ENCODE measurements at regions not wholly inside any gene's neighbourhood (a gene's known extent, or its start where the extent isn't known, plus 50 kb on each side); places are given as distances from the start of the nearest gene placed in this dataset.
"Not testable (repeated sequence)": the region's sequence is repeated elsewhere in the genome, so short reads cannot be mapped to it uniquely, and the experiment has no call there.

DNA sequence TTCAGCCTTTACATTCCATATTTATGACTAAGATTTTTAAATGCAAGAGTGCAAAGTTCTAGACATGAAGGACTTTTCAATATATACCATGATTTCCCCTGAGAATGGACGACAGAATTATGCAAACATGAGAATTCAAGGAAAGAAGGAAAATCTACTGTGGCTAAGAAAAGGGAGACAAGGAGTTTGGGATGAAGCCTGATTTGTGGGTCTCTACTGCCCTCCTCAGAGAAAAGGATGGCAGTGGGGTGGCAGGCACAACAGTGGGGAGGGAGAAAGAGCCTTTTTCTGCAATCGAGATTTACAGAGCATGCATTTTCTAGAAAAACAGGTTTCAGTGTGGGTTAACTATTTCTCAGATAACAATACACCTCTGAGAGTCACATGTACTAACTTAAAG lies 466.9 kb upstream of the NRSN1 start:
- DNase-seq (no peak), ATAC-seq (ENCODE audit: low read depth) (no peak)
- intact Hi-C loops (cut with micrococcal nuclease): no loop called here
- Mint-ChIP-seq H3K27ac (no peak overlapping the region), H3K4me3 (no peak overlapping the region), H3K36me3 (ENCODE audit: low read depth) (no peaks in the 10 kb centered on the region), H3K4me1 (no peaks in the 10 kb centered on the region), H3K27me3 (no peaks in the 10 kb centered on the region), H3K9me3 (no peaks in the 10 kb centered on the region)
- CTCF ChIA-PET: no interaction called here
- POLR2A ChIA-PET: no interaction called here
- TF ChIP-seq, protein P1, sequence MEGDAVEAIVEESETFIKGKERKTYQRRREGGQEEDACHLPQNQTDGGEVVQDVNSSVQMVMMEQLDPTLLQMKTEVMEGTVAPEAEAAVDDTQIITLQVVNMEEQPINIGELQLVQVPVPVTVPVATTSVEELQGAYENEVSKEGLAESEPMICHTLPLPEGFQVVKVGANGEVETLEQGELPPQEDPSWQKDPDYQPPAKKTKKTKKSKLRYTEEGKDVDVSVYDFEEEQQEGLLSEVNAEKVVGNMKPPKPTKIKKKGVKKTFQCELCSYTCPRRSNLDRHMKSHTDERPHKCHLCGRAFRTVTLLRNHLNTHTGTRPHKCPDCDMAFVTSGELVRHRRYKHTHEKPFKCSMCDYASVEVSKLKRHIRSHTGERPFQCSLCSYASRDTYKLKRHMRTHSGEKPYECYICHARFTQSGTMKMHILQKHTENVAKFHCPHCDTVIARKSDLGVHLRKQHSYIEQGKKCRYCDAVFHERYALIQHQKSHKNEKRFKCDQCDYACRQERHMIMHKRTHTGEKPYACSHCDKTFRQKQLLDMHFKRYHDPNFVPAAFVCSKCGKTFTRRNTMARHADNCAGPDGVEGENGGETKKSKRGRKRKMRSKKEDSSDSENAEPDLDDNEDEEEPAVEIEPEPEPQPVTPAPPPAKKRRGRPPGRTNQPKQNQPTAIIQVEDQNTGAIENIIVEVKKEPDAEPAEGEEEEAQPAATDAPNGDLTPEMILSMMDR (IDR thresholded peaks at IDR 0.05): no peak

- Mint-ChIP-seq H3K27ac (no peak overlapping the region), H3K4me1 (no peaks in the 10 kb centered on the region), H3K27me3 (no peaks in the 10 kb centered on the region), H3K4me3 (no peak overlapping the region), H3K9me3 (peaks cover 3% of the 10 kb centered on the region), H3K36me3 (ENCODE audit: low read depth) (no peaks in the 10 kb centered on the region)
- ATAC-seq (ENCODE audit: low read depth) (no peak), DNase-seq (no peak)
- TF ChIP-seq, protein P1 (IDR thresholded peaks at IDR 0.05): no peak
- ChIA-PET POLR2A (no interaction called here), CTCF (no interaction called here)
- intact Hi-C loops (cut with micrococcal nuclease): no loop called here
Measured at GRCh38 chr6:23661549-23661948, 464.5 kb upstream of the NRSN1 start.

- TF ChIP-seq, protein P1 (IDR thresholded peaks at IDR 0.05): no peak
- intact Hi-C loops (cut with micrococcal nuclease): no loop called here
- CTCF ChIA-PET: no interaction called here
- H3K27ac Mint-ChIP-seq: no peak overlapping the region
- no peaks in the 10 kb centered on the region for H3K4me1 Mint-ChIP-seq
- no peak overlapping the region for H3K4me3 Mint-ChIP-seq
- DNase-seq: no peak
- H3K36me3 Mint-ChIP-seq (ENCODE audit: low read depth): no peaks in the 10 kb centered on the region
- ATAC-seq (ENCODE audit: low read depth): no peak
- H3K27me3 Mint-ChIP-seq: no peaks in the 10 kb centered on the region
- POLR2A ChIA-PET: no interaction called here
- H3K9me3 Mint-ChIP-seq: peaks cover 11% of the 10 kb centered on the region
Measured at GRCh38 chr6:23663096-23663495, 462.9 kb upstream of the NRSN1 start.

DNA sequence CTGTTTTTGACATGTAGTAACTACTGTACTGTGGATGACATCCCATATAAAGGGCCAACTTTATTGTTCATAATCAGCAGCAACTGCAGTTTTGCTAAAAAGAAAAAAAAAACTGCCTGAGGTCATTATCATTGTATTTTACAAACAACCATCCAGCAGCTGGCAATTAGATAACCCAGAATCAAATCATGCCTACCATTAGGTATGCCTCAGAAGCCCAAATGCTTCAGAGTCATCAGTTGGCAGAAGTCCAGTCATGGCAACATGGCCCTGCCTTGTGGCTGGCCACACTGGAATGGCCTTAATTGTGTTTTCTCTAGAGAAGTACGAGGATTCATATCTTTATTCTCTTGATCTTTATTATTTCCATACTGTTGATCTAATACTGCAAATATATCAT lies 462.4 kb upstream of the NRSN1 start:
- peaks cover 11% of the 10 kb centered on the region for H3K9me3 Mint-ChIP-seq
- no peaks in the 10 kb centered on the region for H3K27me3 Mint-ChIP-seq
- H3K4me1 Mint-ChIP-seq: no peaks in the 10 kb centered on the region
- intact Hi-C loops (cut with micrococcal nuclease): no loop called here
- POLR2A ChIA-PET: no interaction called here
- ATAC-seq (ENCODE audit: low read depth) (no peak), DNase-seq (no peak)
- H3K36me3 Mint-ChIP-seq (ENCODE audit: low read depth): no peaks in the 10 kb centered on the region
- no peak overlapping the region for H3K4me3 Mint-ChIP-seq
- no peak overlapping the region for H3K27ac Mint-ChIP-seq
- TF ChIP-seq, protein P1 (IDR thresholded peaks at IDR 0.05): no peak
- CTCF ChIA-PET: no interaction called here

- H3K4me1 Mint-ChIP-seq; POLR2A ChIA-PET; CTCF ChIA-PET; intact Hi-C loops (cut with micrococcal nuclease); H3K27ac Mint-ChIP-seq; H3K27me3 Mint-ChIP-seq; ATAC-seq (ENCODE audit: low read depth); DNase-seq; H3K36me3 Mint-ChIP-seq (ENCODE audit: low read depth); H3K4me3 Mint-ChIP-seq: not testable (repeated sequence)
- H3K9me3 Mint-ChIP-seq: peaks cover 22% of the 10 kb centered on the region
Measured at GRCh38 chr6:23665911-23666310, 460.1 kb upstream of the NRSN1 start.

DNA sequence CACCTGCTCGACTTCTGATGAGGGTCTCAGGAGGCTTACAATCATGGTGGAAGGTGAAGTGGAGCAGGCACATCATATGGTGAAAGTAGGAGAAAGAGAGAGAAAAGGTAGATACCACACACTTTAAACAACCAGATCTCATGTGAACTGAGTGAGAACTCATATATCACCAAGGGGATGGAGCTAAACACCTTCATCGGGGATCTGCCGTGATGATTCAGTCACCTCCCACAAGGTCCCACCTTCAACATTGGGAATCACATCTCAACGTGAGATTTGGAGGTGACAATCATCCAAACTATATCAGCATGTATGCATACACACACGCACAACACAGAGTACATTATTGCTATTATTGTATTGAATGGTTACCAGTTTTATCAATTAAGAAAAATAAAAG lies 453.3 kb upstream of the NRSN1 start:
- ATAC-seq (ENCODE audit: low read depth): no peak
- TF ChIP-seq, protein P1 (IDR thresholded peaks at IDR 0.05): no peak
- Mint-ChIP-seq H3K27ac (no peak overlapping the region), H3K4me3 (no peak overlapping the region), H3K27me3 (no peaks in the 10 kb centered on the region), H3K4me1 (no peaks in the 10 kb centered on the region), H3K36me3 (ENCODE audit: low read depth) (no peaks in the 10 kb centered on the region), H3K9me3 (peaks cover 41% of the 10 kb centered on the region)
- intact Hi-C loops (cut with micrococcal nuclease): no loop called here
- no peak for DNase-seq
- CTCF ChIA-PET: no interaction called here
- POLR2A ChIA-PET: no interaction called here
